HS-5 (cell line): ENCODE measurements at regions not wholly inside any gene's neighbourhood (a gene's known extent, or its start where the extent isn't known, plus 50 kb on each side); places are given as distances from the start of the nearest gene placed in this dataset.

ENCODE experiments used
- DNase-seq: peaks from one replicate; pipeline ENCODE4 v3.0.0-alpha.2; 2012; ENCODE audit warnings: low read depth

- DNase-seq, result no peak
These were observed 55.7 kb upstream of the PHACTR2 start for GRCh38 chr6:143621876-143622605.

GRCh38 chr6:143621159-143621873 lies 56.4 kb upstream of the PHACTR2 start:
- DNase-seq, result no peak

GRCh38 chr6:143620447-143620846 lies 57.3 kb upstream of the PHACTR2 start:
- DNase-seq, result no peak

GRCh38 chr6:143619824-143620401 lies 57.9 kb upstream of the PHACTR2 start:
- DNase-seq, result no peak

GRCh38 chr6:143616741-143617140 lies 61.0 kb upstream of the PHACTR2 start:
- DNase-seq, result no peak

- no peak for DNase-seq
These were observed 62.0 kb upstream of the PHACTR2 start for GRCh38 chr6:143615785-143616184.

- no peak for DNase-seq
These were observed 63.5 kb upstream of the PHACTR2 start for GRCh38 chr6:143614235-143614634.

- no peak for DNase-seq
These were observed 64.0 kb upstream of the PHACTR2 start for GRCh38 chr6:143613749-143614148.

GRCh38 chr6:143612186-143612585 lies 65.6 kb upstream of the PHACTR2 start:
- no peak for DNase-seq

- DNase-seq, result no peak
These were observed 66.2 kb upstream of the PHACTR2 start for GRCh38 chr6:143611580-143611979.

- no peak for DNase-seq
These were observed 67.8 kb upstream of the PHACTR2 start for GRCh38 chr6:143609972-143610371.

GRCh38 chr6:143609501-143609900 lies 68.3 kb upstream of the PHACTR2 start:
- no peak for DNase-seq

- DNase-seq, result no peak
These were observed 68.9 kb upstream of the PHACTR2 start for GRCh38 chr6:143608906-143609305.

GRCh38 chr6:143607974-143608373 lies 69.8 kb upstream of the PHACTR2 start:
- DNase-seq, result no peak

GRCh38 chr6:143607168-143607567 lies 70.6 kb upstream of the PHACTR2 start:
- no peak for DNase-seq

GRCh38 chr6:143605906-143606521 lies 71.8 kb upstream of the PHACTR2 start:
- DNase-seq, result no peak

GRCh38 chr6:143603455-143603854 lies 74.3 kb upstream of the PHACTR2 start:
- no peak for DNase-seq

- no peak for DNase-seq
These were observed 76.3 kb upstream of the PHACTR2 start for GRCh38 chr6:143601504-143601903.

- no peak for DNase-seq
These were observed 76.9 kb upstream of the PHACTR2 start for GRCh38 chr6:143600821-143601220.

GRCh38 chr6:143598466-143599080 lies 79.2 kb upstream of the PHACTR2 start:
- no peak for DNase-seq

- no peak for DNase-seq
These were observed 80.9 kb upstream of the PHACTR2 start for GRCh38 chr6:143596866-143597265.

- no peak for DNase-seq
These were observed 82.3 kb upstream of the PHACTR2 start for GRCh38 chr6:143595251-143596036.
